DOHH2 (cell line): ENCODE measurements at regions not wholly inside any gene's neighbourhood (a gene's known extent, or its start where the extent isn't known, plus 50 kb on each side); places are given as distances from the start of the nearest gene placed in this dataset.

Source experiments
- CTCF ChIP-seq: fragments of 200-600 bp; sonication (generic); IDR thresholded peaks from one replicate; pipeline ENCODE4 v1.5.1; 2014; ENCODE audit warnings: antibody characterized with exemption, mild to moderate bottlenecking, low read depth, low read length; ENCODE audit not compliant: poor library complexity, severe bottlenecking
- EZH2phosphoT487 ChIP-seq: fragments of 200-600 bp; sonication (generic); IDR thresholded peaks from 2 replicates; pipeline ENCODE4 v1.6.1; 2017; ENCODE audit warnings: borderline replicate concordance, mild to moderate bottlenecking, antibody characterized with exemption, low read length, moderate library complexity, mixed read lengths

- TF ChIP-seq CTCF (no peak), EZH2phosphoT487 (no peak)
Measured at GRCh38 chr1:229028544-229028943, 242.4 kb upstream of the RAB4A start.
